GM12873 (cell line): ENCODE measurements at regions not wholly inside any gene's neighbourhood (a gene's known extent, or its start where the extent isn't known, plus 50 kb on each side); places are given as distances from the start of the nearest gene placed in this dataset.

Source experiments
- TF ChIP-seq, protein P1 (sequence below): IDR thresholded peaks from 2 replicates; pipeline ENCODE4 v1.5.1; 2012; ENCODE audit warnings: low read depth, mild to moderate bottlenecking, moderate library complexity, low read length, control low read depth; ENCODE audit not compliant: insufficient read depth; ENCODE audit errors: missing control alignments

DNA sequence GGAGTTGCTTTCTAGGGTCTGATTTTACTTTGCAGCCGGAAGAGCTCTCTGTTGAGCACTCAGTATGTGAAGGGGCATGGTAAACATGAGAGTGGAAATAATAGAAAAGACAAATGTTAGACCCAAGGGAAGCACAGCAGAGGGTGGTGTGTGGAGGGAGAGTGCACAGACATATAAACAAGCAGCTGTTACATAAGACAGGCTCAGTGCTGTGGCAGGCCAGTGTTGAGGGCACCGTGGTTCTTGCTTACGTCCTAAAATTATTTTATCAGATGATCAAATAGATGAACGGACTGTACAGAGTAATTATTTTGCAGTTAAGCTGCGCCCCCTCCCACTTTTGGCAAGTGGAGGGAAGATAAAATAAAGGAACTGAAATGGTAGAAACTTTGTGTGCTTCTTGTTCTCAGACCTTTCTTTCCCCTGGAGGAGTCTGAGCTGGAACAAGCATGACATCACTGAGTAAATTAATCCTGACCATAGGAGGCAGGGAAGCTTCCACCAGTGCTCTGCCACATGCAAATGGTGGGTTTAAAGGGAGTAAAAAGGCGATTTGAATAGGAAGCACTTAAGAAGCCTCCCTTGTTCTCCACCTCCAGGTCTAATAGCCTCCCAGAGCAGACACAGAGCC, 205.6 kb downstream of the IL20RB start:
- TF ChIP-seq, protein P1, sequence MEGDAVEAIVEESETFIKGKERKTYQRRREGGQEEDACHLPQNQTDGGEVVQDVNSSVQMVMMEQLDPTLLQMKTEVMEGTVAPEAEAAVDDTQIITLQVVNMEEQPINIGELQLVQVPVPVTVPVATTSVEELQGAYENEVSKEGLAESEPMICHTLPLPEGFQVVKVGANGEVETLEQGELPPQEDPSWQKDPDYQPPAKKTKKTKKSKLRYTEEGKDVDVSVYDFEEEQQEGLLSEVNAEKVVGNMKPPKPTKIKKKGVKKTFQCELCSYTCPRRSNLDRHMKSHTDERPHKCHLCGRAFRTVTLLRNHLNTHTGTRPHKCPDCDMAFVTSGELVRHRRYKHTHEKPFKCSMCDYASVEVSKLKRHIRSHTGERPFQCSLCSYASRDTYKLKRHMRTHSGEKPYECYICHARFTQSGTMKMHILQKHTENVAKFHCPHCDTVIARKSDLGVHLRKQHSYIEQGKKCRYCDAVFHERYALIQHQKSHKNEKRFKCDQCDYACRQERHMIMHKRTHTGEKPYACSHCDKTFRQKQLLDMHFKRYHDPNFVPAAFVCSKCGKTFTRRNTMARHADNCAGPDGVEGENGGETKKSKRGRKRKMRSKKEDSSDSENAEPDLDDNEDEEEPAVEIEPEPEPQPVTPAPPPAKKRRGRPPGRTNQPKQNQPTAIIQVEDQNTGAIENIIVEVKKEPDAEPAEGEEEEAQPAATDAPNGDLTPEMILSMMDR, result no peak

DNA sequence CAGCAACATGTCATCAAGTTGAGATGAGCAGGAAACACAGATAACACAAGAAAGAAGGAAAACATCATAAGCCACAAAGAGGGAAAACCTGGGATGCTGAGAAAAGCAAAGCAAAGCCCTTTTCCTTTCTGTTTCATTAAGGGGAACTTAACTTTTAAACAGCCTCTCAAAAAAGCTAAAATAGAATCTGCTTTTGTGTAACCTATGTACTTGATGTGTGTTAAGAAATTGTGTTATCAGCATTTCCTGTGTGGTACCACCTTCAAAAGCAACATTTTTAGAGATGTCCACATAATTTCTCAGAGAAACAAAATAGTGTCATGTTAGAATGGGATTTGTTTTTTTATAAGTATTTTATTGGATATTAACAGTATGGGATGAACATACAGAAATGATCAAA, 206.2 kb downstream of the IL20RB start:
- TF ChIP-seq, protein P1, result no peak

DNA sequence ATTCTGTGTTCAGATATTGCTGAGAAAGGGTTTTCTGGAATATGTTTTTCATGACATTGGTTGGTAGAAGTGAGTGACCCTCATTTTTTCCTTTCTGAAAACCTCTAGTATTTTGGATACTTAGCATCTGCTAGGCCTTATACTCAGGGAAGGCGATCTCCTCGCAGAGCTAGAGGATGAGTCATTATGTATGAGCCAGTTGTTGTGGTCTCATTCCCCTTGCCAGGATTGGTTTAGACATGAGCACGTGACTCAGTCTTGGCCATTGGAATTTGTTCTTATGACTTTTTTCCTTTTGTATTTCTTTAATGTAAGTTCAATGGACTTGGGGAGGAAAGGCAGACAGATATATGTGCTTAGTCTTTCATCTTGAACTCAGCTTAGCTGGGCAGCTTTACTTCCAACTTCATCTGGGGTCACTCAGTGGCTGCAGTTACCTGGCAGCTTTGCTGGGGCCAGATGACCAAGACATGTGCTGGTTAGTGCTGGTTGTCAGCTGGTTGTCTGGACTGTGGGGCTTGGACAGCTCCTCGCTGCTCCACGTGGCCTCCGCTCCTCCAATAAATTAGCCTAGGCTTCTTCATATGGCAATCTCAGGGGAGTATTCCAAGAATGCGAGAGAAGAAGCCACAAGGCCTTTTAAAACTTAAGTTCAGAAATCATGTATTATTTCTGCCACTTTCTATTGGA, 207.5 kb downstream of the IL20RB start:
- TF ChIP-seq, protein P1, result no peak

DNA sequence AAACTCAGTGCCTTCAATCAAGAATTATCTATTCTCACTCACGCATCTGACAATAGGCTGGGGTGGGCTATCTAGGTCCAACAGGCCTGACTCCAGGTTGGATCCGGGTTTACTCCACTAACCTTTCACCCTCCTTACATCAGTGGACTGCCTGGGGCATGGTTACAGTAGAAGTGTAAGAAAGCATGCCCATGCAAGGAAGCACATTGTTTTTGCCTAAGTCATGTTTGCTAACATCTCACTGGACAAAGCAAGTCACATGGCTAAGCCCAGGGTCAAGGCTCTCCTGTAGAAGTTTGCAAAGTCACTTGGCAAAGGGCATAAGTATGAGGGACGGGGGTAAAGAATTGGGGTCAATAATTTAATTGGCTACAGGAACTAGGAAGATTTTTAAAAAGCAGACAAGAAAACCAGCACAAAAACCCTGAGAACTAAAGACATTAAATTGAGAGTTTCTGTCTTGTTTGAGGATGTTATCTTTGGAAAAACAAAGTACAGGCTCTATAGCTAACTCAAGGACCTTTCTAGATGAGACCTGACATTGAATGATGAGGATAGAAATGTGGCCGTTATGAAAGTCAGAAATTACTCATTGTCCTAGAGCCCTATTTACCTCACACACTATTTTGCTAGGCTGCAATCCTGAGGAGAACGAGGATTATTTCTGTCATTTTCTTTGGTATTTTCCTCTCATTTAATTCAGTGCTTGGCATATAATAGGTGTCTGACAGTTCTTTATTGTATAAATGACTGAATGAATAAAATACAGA, 214.2 kb downstream of the IL20RB start:
- TF ChIP-seq, protein P1, result no peak

DNA sequence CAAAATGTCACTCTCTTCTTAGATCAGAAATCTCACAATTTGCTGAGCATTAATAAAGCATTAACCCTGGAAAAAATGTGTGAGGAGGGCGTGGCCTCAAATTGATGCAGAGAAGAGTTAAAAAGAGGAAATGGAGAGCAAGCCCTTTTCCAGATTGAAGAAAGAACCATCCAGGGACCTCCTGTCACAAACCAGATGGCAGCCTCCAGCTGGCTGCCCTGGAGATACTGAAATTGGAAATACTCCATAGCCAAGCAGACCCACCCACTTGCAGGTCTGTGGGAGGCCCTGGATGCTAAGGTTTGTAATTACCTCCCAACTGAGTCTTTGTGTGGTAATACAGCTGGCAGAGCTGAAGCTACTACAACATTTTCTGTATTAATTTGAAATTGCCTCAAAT, 214.9 kb downstream of the IL20RB start:
- TF ChIP-seq, protein P1, result no peak

DNA sequence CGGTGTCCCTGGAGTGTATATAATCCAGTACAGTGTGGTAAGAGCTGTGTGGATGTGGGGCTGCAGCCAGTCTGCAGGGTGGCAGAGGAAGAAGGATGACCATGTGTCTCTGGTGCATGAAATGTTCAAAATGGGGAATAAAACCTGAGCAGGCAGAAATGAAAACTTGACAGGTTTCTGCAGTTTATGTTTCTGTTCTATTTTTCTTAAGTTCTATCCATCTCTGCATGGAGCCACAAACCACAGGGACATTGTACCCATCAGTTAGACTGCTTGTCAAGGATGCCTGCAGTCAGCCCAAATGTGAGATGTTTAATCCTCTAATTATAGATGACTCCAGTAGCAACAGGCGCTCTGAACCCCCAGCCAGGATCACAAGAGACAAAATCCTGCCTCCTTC, 216.7 kb downstream of the IL20RB start:
- TF ChIP-seq, protein P1, result no peak

DNA sequence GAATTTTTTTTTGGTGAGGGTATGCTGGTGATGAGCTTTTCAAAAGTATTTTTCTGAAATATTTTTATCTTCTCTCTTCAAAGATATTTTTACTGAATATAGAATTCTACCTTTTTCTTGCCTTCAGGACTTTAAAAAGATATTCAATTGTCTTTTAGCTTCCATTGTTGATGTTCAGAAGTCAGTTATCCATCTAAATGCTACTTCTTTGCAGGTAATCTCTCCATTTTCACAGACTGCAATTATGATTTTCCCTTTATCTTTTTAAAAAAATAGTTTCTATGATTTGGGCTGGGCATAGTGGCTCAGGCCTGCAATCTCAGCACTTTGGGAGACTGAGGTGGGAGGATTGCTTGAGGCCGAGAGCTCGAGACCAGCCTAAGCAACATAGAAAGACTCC, 222.4 kb downstream of the IL20RB start:
- TF ChIP-seq, protein P1, result no peak
